GM18526 (cell line): ENCODE measurements at regions not wholly inside any gene's neighbourhood (a gene's known extent, or its start where the extent isn't known, plus 50 kb on each side); places are given as distances from the start of the nearest gene placed in this dataset.

Experiments used
- POLR2A ChIP-seq: IDR thresholded peaks from 3 replicates; pipeline ENCODE4 v1.6.1; 2011; ENCODE audit not compliant: insufficient read length; ENCODE audit errors: extremely low read depth

DNA sequence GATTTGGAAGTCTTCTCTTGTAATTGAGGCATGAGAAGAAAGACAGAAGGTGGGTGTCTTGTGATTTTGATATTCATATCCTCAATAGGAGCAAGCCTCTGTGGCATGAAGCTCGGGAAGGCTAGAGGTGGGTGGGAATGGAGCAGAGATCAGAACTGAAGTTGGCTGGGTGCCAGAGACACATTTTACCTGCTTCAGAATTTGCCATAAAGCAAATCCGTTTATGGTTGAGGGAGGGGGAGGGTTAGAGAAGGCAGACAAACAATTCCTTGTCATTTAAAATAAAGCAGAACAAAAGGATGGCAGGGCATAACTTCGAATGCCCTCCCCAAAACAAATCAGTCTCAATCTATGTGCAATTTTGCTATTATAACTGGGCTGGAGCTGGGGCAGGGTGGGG, 305.9 kb downstream of the KLF5 start:
- TF ChIP-seq POLR2A, result no peak

DNA sequence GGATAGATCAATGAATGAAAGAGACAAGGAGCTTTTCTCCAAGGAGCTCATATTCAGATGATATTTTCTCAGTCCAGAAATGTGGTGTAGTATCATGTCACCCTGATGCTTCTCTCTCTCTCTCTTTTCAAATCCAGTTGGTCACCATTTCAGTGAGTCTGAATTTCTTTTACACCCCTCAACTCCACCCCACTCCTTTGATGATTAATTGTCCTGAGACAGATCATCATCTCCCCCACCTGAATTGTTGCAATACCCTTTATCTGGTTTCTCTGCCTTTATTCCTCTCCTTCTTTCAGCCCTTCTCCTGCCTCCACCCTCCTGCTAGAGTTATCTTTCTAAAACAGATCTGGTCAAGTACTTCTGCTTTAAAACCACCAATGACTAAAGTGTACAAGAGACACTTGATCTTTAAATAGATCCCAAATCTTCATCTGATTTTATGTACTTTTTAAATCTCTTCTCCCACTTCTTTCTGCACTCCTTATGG, 299.8 kb downstream of the KLF5 start:
- TF ChIP-seq POLR2A, result no peak

GRCh38 chr13:73355134-73355533, 296.3 kb downstream of the KLF5 start:
- no peak for TF ChIP-seq POLR2A

GRCh38 chr13:73351730-73352129, 292.9 kb downstream of the KLF5 start:
- no peak for TF ChIP-seq POLR2A

DNA sequence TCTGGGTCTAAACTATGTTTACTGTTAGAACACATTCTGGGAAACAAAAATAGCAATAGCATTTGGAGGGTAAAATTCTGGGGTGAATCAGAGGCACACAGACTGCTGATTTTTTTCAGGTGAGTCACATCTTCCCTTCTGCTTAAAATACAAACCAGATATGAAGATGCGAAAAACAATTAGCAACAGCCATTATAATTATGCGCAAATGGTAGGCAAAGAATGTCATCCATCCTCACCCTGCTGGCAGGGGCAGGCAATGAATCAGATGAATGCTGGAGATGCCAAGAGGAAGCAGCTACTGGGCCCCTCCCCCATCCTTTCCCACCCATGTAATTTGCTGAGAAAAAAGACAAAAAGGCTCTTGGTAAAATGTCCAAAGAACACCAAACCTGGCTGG, 282.9 kb downstream of the KLF5 start:
- TF ChIP-seq POLR2A, result no peak

- no peak for TF ChIP-seq POLR2A
Observed at GRCh38 chr13:73340069-73340468, 281.3 kb downstream of the KLF5 start.

GRCh38 chr13:73339086-73339485, 280.3 kb downstream of the KLF5 start:
- no peak for TF ChIP-seq POLR2A

- no peak for TF ChIP-seq POLR2A
Observed at GRCh38 chr13:73338389-73338788, 279.6 kb downstream of the KLF5 start.

DNA sequence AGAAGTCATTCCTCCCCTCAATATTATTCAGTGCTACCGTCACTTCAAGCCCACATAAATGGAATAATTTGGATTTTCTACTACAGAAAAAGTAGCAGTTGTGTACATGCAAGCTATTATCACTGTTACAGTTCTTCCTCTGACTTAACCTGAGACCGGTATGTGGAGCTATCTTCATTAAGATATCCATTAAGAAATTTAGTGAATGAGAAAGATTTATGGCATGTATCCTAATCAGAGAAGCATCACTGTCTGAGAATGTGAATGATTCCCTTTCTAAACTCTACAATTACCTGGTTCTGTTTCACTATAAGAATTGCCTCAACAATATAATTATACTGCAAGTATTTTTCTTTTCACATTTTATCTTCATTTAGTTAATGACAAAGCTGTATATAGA, 278.7 kb downstream of the KLF5 start:
- no peak for TF ChIP-seq POLR2A

GRCh38 chr13:73336773-73337172, 278.0 kb downstream of the KLF5 start:
- no peak for TF ChIP-seq POLR2A

GRCh38 chr13:73335944-73336343, 277.1 kb downstream of the KLF5 start:
- no peak for TF ChIP-seq POLR2A

GRCh38 chr13:73335210-73335609, 276.4 kb downstream of the KLF5 start:
- TF ChIP-seq POLR2A, result no peak

DNA sequence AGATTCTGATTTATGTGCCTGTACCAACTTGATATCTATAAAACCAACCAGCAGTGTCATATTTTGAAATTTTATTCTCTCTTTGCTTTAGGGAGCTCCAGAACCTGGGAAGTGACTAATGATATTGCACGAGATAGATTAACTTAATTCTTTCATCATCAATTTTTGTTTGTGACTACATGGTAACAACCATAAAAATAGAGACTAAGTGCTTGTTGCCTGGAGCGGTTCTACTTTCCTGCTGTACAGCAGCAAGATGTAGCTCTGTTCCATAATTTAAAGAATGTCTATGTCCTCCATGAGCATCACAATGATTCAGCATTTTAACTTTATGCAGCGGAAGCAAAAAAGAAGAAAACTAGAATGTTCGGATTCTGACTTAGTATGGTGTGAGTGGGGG, 275.6 kb downstream of the KLF5 start:
- no peak for TF ChIP-seq POLR2A

DNA sequence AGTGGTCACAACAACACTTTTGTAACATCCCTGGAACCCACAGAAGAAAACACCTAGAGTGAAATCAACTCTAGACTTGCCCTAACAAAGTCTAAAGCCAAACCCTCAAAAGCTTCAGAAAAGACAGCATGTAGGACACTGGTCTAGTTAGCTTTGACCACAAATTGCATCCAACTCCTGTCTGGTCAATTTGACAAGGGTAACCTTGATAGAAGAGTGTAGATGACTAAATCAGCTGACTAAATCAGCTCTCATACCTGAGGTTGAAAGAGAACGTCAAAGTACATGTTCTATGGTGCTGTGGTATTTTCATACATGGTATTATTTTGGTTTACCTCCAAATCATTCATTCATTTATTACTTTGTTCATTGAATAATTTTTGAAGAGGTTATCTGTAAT, 272.8 kb downstream of the KLF5 start:
- TF ChIP-seq POLR2A, result no peak

GRCh38 chr13:73329355-73329754, 270.6 kb downstream of the KLF5 start:
- TF ChIP-seq POLR2A, result no peak

DNA sequence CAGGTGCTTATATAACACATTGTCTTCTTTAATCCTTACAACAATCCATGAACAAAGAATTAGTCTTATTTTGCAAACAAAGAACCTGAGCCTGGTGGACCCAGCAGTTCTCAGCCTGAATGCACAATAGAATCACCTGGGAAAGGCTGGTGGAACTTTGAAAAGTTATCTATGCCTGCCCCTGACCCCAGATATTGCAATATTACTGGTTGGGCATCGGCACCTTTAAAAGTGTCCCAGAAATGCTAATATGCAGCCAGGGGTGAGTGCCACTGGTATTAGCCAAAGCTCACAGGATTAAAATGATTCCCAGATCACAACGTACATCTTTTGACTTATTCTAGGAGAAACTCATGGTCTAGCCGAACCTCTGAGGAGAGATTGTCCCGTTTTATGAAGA, 268.8 kb downstream of the KLF5 start:
- TF ChIP-seq POLR2A, result no peak

GRCh38 chr13:73325723-73326558, 267.1 kb downstream of the KLF5 start:
- no peak for TF ChIP-seq POLR2A
